GM19467 (cell line): ENCODE measurements at regions not wholly inside any gene's neighbourhood (a gene's known extent, or its start where the extent isn't known, plus 50 kb on each side); places are given as distances from the start of the nearest gene placed in this dataset.
"Not testable (repeated sequence)": the region's sequence is repeated elsewhere in the genome, so short reads cannot be mapped to it uniquely, and the experiment has no call there.

Experiments used
- ATAC-seq: cut with Tn5 transposase; IDR thresholded peaks from one replicate; pipeline ENCODE4 v1.9.1; 2021; ENCODE audit warnings: mild to moderate bottlenecking, moderate library complexity; ENCODE audit not compliant: unreplicated experiment

DNA sequence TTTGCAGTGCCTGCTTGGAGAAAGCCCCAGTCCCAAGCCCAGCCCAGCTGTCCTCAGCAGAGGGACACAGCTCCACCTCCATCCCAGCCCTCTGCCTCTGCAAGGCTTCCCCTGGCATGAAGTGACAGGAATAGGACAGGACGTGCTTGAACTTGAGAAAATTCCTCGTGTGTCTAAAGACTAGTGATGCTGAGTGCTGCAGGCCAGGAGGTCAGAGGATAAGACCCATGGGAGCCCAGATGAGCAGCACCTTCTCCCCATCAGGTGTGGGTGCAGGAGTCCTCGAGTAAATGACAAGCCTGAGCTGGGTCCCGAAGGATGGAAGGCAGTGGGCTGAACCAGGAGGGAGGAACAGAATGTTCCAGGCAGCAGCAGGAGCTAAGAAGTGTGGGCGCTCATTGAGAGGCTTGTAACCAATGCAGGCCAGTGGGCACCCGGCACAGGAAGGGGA, 67.8 kb upstream of the UXS1 start:
- no peak for ATAC-seq

DNA sequence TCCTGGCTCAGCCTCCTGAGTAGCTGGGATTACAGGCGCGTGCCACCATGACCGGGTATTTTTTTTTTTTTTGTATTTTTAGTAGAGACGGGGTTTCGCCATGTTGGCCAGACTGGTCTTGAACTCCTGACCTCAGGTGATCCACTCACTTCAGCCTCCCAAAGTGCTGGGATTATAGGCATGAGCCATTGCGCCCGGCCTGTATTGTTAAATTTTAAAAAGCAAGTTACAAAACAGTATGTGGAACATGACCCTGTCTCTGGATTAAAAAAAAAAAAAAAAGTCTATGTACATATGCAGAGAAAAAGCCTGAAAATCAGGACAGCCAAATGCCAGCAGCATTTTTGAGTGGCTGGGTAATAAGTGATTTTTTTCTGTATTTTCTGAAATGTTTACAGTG, 64.8 kb upstream of the UXS1 start:
- ATAC-seq = not testable (repeated sequence)

DNA sequence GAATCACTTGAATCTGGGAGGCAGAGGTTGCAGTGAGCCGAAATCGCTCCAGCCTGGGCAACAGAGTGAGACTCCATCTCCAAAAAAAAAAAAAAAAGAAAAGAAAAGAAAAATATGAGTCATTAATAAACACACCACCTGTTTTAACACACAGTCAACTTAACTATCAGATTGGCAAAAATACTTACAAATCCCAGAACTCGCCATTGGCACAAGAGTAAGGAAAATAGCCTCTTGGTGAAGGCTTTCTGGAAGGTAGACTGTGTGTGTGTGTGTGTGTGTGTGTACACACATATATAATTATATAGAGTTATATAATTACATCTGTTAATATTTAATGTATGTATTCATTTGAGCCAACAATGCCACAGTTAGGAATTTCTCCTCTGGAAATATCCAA, 63.7 kb upstream of the UXS1 start:
- no peak for ATAC-seq

DNA sequence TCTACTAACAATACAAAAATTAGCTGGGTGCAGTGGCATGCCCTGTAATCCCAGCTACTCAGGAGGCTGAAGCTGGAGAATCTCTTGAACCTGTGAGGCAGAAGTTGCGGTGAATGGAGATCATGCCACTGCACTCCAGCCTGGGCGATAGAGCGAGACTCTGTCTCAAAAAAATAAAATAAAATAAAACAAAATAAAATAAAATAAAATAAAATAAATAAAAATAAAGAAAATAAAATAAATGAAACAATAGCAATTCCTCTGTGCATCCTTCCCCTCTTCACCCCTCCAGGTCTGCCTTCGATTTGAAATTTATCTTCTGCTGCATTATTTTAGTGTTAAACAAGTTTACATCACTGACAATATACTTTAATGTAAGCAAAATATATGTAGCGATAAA, 63.0 kb upstream of the UXS1 start:
- no peak for ATAC-seq

DNA sequence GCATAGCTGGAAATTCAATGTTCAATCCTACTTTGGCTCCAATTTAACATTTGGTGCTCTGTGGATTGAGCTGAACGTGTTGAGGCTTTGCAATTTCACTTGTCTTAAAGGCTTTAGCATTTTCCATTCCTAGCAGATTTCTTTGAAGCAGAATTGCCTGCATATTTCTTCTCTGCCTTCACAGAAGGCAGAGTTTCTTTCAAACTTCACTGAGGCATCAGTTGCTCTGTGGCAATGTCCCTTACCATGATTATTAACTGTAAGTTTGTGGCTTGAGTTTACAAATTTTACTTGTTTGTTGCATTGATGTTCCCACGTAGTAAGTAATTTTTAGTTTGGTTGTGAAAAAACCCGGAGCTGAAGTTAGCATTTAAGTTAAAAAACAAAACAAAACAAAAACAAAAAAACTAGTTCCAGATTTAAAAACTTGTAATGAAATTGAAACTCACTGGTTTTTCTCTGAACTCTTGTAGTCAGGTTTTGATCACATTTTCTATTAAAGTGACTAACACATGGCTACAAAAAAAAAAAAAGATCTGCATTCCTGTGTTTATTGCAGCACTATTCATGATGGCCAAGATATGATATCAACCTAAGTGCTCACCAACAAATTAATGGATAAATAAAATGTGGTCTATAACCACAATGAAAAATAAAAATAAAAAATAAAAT, 55.2 kb upstream of the UXS1 start:
- not testable (repeated sequence) for ATAC-seq

DNA sequence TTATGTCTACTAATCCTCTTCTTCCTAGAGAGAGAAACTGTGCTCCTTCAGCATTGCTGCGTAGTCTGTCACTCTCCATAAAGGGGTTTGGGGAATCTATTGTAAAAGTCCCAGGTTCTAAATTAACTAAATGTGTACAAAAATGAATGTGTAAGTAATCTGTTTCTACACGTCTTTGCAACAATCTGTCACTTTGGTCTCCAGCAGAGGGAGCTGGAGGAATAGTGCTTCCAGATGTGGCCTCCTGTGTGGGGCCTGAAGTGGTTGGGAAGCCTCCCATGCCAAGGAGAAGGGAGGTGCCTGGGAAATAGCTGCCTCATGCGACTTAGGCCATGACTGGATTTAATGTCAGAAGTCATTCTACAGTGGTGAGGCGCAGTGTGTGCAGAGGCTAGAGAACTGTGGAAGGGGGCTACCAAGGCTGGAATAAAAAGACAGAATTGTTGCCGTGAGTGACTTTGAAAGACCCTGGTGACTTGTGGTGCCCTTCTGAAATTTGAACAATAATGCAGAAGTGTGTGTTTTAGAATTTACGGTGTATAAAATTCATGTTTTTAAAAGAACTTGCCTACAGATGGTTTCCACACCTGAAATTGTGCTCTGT, 54.5 kb upstream of the UXS1 start:
- ATAC-seq = not testable (repeated sequence)
